H1 (cell line): ENCODE measurements at regions not wholly inside any gene's neighbourhood (a gene's known extent, or its start where the extent isn't known, plus 50 kb on each side); places are given as distances from the start of the nearest gene placed in this dataset.

ENCODE experiments used
- CBX8 ChIP-seq: fragments of 300-800, 300-1000 bp; sonication (generic); IDR thresholded peaks from 2 replicates; pipeline ENCODE4 v1.7.1; 2016; ENCODE audit warnings: low read depth, low read length, borderline replicate concordance

DNA sequence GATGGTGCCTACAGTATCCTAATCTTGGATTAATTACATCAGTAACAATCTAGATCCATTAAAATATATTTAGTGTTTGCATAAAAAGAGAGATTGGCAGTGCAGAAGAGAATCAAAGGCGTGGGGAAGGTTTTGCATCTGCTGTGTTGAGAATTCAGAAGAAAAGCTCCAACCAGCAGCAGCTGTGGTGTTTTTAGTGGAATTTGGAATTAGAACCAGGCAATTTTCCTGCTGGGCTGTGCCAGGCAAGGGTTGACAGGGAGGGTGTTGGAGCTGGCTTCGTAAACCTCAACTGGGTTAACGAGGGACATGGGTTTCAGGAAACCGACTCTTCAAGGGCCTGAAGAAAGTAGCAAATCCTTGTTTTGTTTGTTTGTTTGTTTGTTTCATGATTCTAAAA lies 107.8 kb upstream of the WSCD1 start (continued):
- TF ChIP-seq CBX8: no peak
